Uterus (tissue), 2 donors: ENCODE measurements at regions not wholly inside any gene's neighbourhood (a gene's known extent, or its start where the extent isn't known, plus 50 kb on each side); places are given as distances from the start of the nearest gene placed in this dataset.

Experiments
- CTCF ChIP-seq, 4 experiments: fragments of 200-600 bp in 2 of 4; fragments of 450-650 bp in 2 of 4; sonication (generic) in 2 of 4; IDR thresholded peaks; one replicate each; pipeline ENCODE4 v1.5.1; 2016 to 2019; ENCODE audit warnings: antibody characterized with exemption in 4 of 4, mild to moderate bottlenecking in 2 of 4, moderate library complexity in 1 of 4
- POLR2A ChIP-seq, 2 donors: fragments of 450-650 bp; IDR thresholded peaks; one replicate each; pipeline ENCODE4 v1.6.1; 2016; ENCODE audit warnings: antibody characterized with exemption in 2 of 2, mild to moderate bottlenecking in 1 of 2, moderate library complexity in 1 of 2

- no peak for TF ChIP-seq CTCF (IDR thresholded peaks at IDR 0.05)
- TF ChIP-seq POLR2A (IDR thresholded peaks at IDR 0.05), result no peak
Observed at GRCh38 chr13:73808318-73808717, 325.9 kb downstream of the KLF12 start.
